A549 (cell line): ENCODE measurements at regions not wholly inside any gene's neighbourhood (a gene's known extent, or its start where the extent isn't known, plus 50 kb on each side); places are given as distances from the start of the nearest gene placed in this dataset.

ENCODE experiments used
- ATAC-seq, 2 experiments: fragments of 200-7000 bp in 1 of 2; fragments of >200 bp in 1 of 2; cut with Nextera tagmentation in 1 of 2; cut with Tn5 transposase in 1 of 2; 3 replicates each; pipeline versions ENCODE4 v1.8.0 to v1.9.1; 2018 to 2020; ENCODE audit warnings: mild to moderate bottlenecking in 1 of 2, moderate library complexity in 1 of 2
- CTCF ChIA-PET: fragments of 300-600 bp; sonication (Branson Sonifier 250); formaldehyde crosslinking; extraction: SDS; loops from one replicate; lab custom pipeline; 2021; ENCODE audit warnings: antibody characterized with exemption, inconsistent platforms; lab: Yijun Ruan, JAX
- POLR2A ChIA-PET: fragments of 350-600 bp; formaldehyde crosslinking; extraction: SDS; loops from one replicate; lab custom pipeline; 2021; ENCODE audit warnings: antibody characterized with exemption, inconsistent platforms; lab: Yijun Ruan, JAX
- DNase-seq, 2 experiments: peaks; one replicate each; pipeline versions ENCODE4 v3.0.0 to v3.0.0-alpha.2; 2011 to 2016; ENCODE audit warnings: low read depth in 1 of 2, low spot score in 1 of 2
- FAIRE-seq: peaks from 2 replicates; lab custom pipeline; 2011; peaks lifted over from hg19 to GRCh38; lab: Jason Lieb, UNC
- H3K27ac ChIP-seq, 2 experiments: fragments of >200 bp; sonication (Bioruptor Twin); formaldehyde crosslinking; 3 replicates each; pipeline ENCODE4 v1.5.1; 2016 to 2017
- H3K4me1 ChIP-seq: fragments of >200 bp; sonication (Bioruptor Twin); formaldehyde crosslinking; 3 replicates; pipeline ENCODE4 v1.6.1; 2016
- H3K4me2 ChIP-seq: fragments of >200 bp; sonication (Bioruptor Twin); formaldehyde crosslinking; 3 replicates; pipeline ENCODE4 v1.6.1; 2016
- H3K4me3 ChIP-seq: fragments of >200 bp; sonication (Bioruptor Twin); formaldehyde crosslinking; 3 replicates; pipeline ENCODE4 v1.5.1; 2016
- H3K9me3 ChIP-seq: fragments of >200 bp; sonication (Bioruptor Twin); formaldehyde crosslinking; 3 replicates; pipeline ENCODE4 v1.6.1; 2016
- CBX2 ChIP-seq: fragments of 200-600 bp; sonication (generic); IDR thresholded peaks from 2 replicates; pipeline ENCODE4 v1.6.1; 2016; ENCODE audit warnings: low read depth, mild to moderate bottlenecking, borderline replicate concordance
- CBX8 ChIP-seq: fragments of 200-600 bp; sonication (generic); IDR thresholded peaks from 2 replicates; pipeline ENCODE4 v1.6.1; 2016
- CHD2 ChIP-seq: fragments of 150-350 bp; IDR thresholded peaks from 2 replicates; pipeline ENCODE4 v1.6.1; 2014; ENCODE audit warnings: low read length; ENCODE audit not compliant: partially characterized antibody
- CHD4 ChIP-seq: fragments of 200-600 bp; sonication (generic); IDR thresholded peaks from 2 replicates; pipeline ENCODE4 v1.6.1; 2016; ENCODE audit warnings: antibody characterized with exemption, mild to moderate bottlenecking, borderline replicate concordance
- CTCF ChIP-seq: fragments of >200 bp; sonication (Bioruptor Twin); formaldehyde crosslinking; IDR thresholded peaks from 3 replicates; pipeline ENCODE4 v1.5.1; 2016
- EHF ChIP-seq: fragments of 250-450 bp; sonication (Bioruptor Pico); IDR thresholded peaks from 2 replicates; pipeline ENCODE4 v1.5.0; 2020; ENCODE audit warnings: mild to moderate bottlenecking
- EP300 ChIP-seq, 2 experiments: fragments of >200 bp; sonication (Bioruptor Twin); formaldehyde crosslinking; IDR thresholded peaks; 2 replicates in 1 of 2; 3 replicates in 1 of 2; pipeline ENCODE4 v1.6.1; 2016 to 2017
- ESRRA ChIP-seq: fragments of 150-350 bp; IDR thresholded peaks from 2 replicates; pipeline ENCODE4 v1.6.1; 2014; ENCODE audit warnings: mild to moderate bottlenecking, low read length, borderline replicate concordance
- FOSB ChIP-seq: fragments of 250-450 bp; sonication (Bioruptor Pico); IDR thresholded peaks from 2 replicates; pipeline ENCODE4 v1.5.0; 2020; ENCODE audit warnings: mild to moderate bottlenecking, moderate library complexity
- HDAC2 ChIP-seq: fragments of 200-600 bp; sonication (generic); IDR thresholded peaks from 2 replicates; pipeline ENCODE4 v1.6.1; 2016
- HES2 ChIP-seq: fragments of >200 bp; sonication (Bioruptor Twin); formaldehyde crosslinking; IDR thresholded peaks from 2 replicates; pipeline ENCODE4 v1.6.1; 2016
- HEYL ChIP-seq: fragments of 250-450 bp; sonication (Bioruptor Pico); IDR thresholded peaks from 2 replicates; pipeline ENCODE4 v1.8.0; 2021; ENCODE audit warnings: mild to moderate bottlenecking, moderate library complexity
- HMGXB4 ChIP-seq: fragments of 250-450 bp; sonication (Bioruptor Pico); IDR thresholded peaks from 2 replicates; pipeline ENCODE4 v1.5.0; 2021; ENCODE audit warnings: mild to moderate bottlenecking, moderate library complexity, borderline replicate concordance
- HOXA7 ChIP-seq: fragments of 250-450 bp; sonication (Bioruptor Pico); IDR thresholded peaks from 2 replicates; pipeline ENCODE4 v1.5.0; 2020; ENCODE audit warnings: mild to moderate bottlenecking, moderate library complexity
- JUN ChIP-seq, 2 experiments: fragments of >200 bp; sonication (Bioruptor Twin); formaldehyde crosslinking; IDR thresholded peaks; 2 replicates in 1 of 2; 3 replicates in 1 of 2; pipeline ENCODE4 v1.6.1; 2016 to 2017
- KDM1A ChIP-seq: fragments of 200-600 bp; sonication (generic); IDR thresholded peaks from 2 replicates; pipeline ENCODE4 v1.6.1; 2016; ENCODE audit warnings: low read depth, mild to moderate bottlenecking
- MAX ChIP-seq: IDR thresholded peaks from 2 replicates; pipeline ENCODE4 v1.6.1; 2012
- NFE2L2 ChIP-seq: fragments of 150-350 bp; conservative IDR thresholded peaks from 2 replicates; pipeline ENCODE4 v1.6.1; 2014; ENCODE audit warnings: low read length
- PHF8 ChIP-seq: fragments of 200-600 bp; sonication (generic); IDR thresholded peaks from 2 replicates; pipeline ENCODE4 v1.6.1; 2016; ENCODE audit warnings: low read depth, mild to moderate bottlenecking, antibody characterized with exemption, moderate library complexity, borderline replicate concordance
- POLR2A ChIP-seq: IDR thresholded peaks from 2 replicates; pipeline ENCODE4 v1.6.1; 2012; ENCODE audit warnings: mild to moderate bottlenecking, low read length
- RARB ChIP-seq: fragments of 250-450 bp; sonication (Bioruptor Pico); IDR thresholded peaks from 2 replicates; pipeline ENCODE4 v1.8.0; 2021; ENCODE audit warnings: mild to moderate bottlenecking, moderate library complexity
- RFX5 ChIP-seq: fragments of 450-650 bp; IDR thresholded peaks from 2 replicates; pipeline ENCODE4 v1.7.1; 2014; ENCODE audit warnings: antibody characterized with exemption, mild to moderate bottlenecking, moderate library complexity
- TFCP2L1 ChIP-seq: fragments of 250-450 bp; sonication (Bioruptor Pico); IDR thresholded peaks from 2 replicates; pipeline ENCODE4 v1.5.0; 2021; ENCODE audit warnings: mild to moderate bottlenecking
- USF2 ChIP-seq: fragments of 450-650 bp; IDR thresholded peaks from 2 replicates; pipeline ENCODE4 v1.6.1; 2014; ENCODE audit warnings: antibody characterized with exemption
- ZFP36 ChIP-seq: fragments of 450-650 bp; IDR thresholded peaks from 2 replicates; pipeline ENCODE4 v1.6.1; 2014; ENCODE audit warnings: borderline replicate concordance; ENCODE audit not compliant: partially characterized antibody
- WGBS: methylation state at CpG from one replicate; pipeline ENCODE4 v1.1.6; 2017; ENCODE audit errors: missing lambda C conversion rate; 5-methylcytosine and 5-hydroxymethylcytosine counted together

GRCh38 chr9:32867601-32868204 is 84.4 kb downstream of the TMEM215 start:
- H3K9me3 ChIP-seq: no peaks in the 10 kb centered on the region
- TF ChIP-seq EP300 (IDR thresholded peaks at IDR 0.05) (no peak), TFCP2L1 (no peak), CHD4 (no peak), CTCF (no peak), PHF8 (no peak), HDAC2 (no peak)
- TF ChIP-seq, all 56 proteins: peak for 0
- FAIRE-seq: no peak
- DNase-seq: no peak
- Histone ChIP-seq H3K27ac (no peak overlapping the region), H3K4me1 (no peaks in the 10 kb centered on the region), H3K4me3 (no peak overlapping the region), H3K4me2 (no peak overlapping the region)
- ChIA-PET POLR2A (no interaction called here), CTCF (interaction anchor here (1.2 kb wide), 1 partner anchor 10 kb away, joined by 3 read pairs; no protein-coding TSS in a partner anchor)
- 5% methylated on average over 3 of the region's 3 CpGs for WGBS
- ATAC-seq: no peak

GRCh38 chr9:32869404-32869803 is 86.1 kb downstream of the TMEM215 start:
- Histone ChIP-seq H3K4me1 (no peaks in the 10 kb centered on the region), H3K4me3 (no peak overlapping the region), H3K4me2 (no peak overlapping the region)
- ATAC-seq (no peak), FAIRE-seq (no peak)
- TF ChIP-seq RARB (CRISPR knock-in tag) (no peak), HOXA7 (CRISPR knock-in tag) (no peak), ZFP36 (no peak)
- TF ChIP-seq, all 56 proteins: peak for 0
- POLR2A ChIA-PET: no interaction called here
- DNase-seq: no peak
- WGBS: 39% methylated on average over 4 of the region's 4 CpGs
- H3K27ac ChIP-seq: no peak overlapping the region
- H3K9me3 ChIP-seq: no peaks in the 10 kb centered on the region
- CTCF ChIA-PET: no interaction called here

- FAIRE-seq (no peak), DNase-seq (no peak), ATAC-seq (no peak)
- Histone ChIP-seq H3K4me3 (no peak overlapping the region), H3K4me2 (no peak overlapping the region), H3K4me1 (no peaks in the 10 kb centered on the region), H3K9me3 (no peaks in the 10 kb centered on the region), H3K27ac (no peak overlapping the region)
- CTCF ChIA-PET: interaction anchor here (1.8 to 2.0 kb wide), 2 partner anchors 10 to 13 kb away, joined by 4 to 5 read pairs; no protein-coding TSS in a partner anchor
- POLR2A ChIA-PET: no interaction called here
- TF ChIP-seq POLR2A (0 out of 2 replicates have a peak, but pooled peaks have one; percentile 6), ESRRA (no peak), EHF (CRISPR knock-in tag) (no peak)
- WGBS: 13% methylated on average over 7 of the region's 8 CpGs
These were observed 89.8 kb downstream of the TMEM215 start for GRCh38 chr9:32873131-32873530.

GRCh38 chr9:32873553-32873952 is 90.2 kb downstream of the TMEM215 start:
- no peak for FAIRE-seq

More at GRCh38 chr9:32873553-32873952, 90.2 kb downstream of the TMEM215 start:
- TF ChIP-seq PHF8 (no peak), CHD2 (no peak), CBX2 (no peak), POLR2A (no peak), HES2 (no peak), ESRRA (no peak), RFX5 (no peak), KDM1A (no peak), CBX8 (no peak), USF2 (no peak), NFE2L2 (no peak), JUN (IDR thresholded peaks at IDR 0.05) (no peak), HEYL (CRISPR knock-in tag) (no peak), HMGXB4 (CRISPR knock-in tag) (no peak), FOSB (CRISPR knock-in tag) (no peak), MAX (no peak)
- H3K27ac ChIP-seq: no peak overlapping the region
- WGBS: 3% methylated on average over 3 of the region's 3 CpGs
- ChIA-PET POLR2A (no interaction called here), CTCF (interaction anchor here (0.8 to 2.0 kb wide), 2 partner anchors 13 to 14 kb away, joined by 4 read pairs; no protein-coding TSS in a partner anchor)
- ATAC-seq (no peak), DNase-seq (no peak)
- no peaks in the 10 kb centered on the region for H3K4me1 ChIP-seq
- H3K9me3 ChIP-seq: no peaks in the 10 kb centered on the region
- H3K4me2 ChIP-seq: no peak overlapping the region
- no peak overlapping the region for H3K4me3 ChIP-seq
